H1 (cell line): ENCODE measurements at regions not wholly inside any gene's neighbourhood (a gene's known extent, or its start where the extent isn't known, plus 50 kb on each side); places are given as distances from the start of the nearest gene placed in this dataset.

Experiments
- CTCF ChIA-PET: fragments of 300-600 bp; sonication (Branson Sonifier 250); formaldehyde crosslinking; loops from one replicate; lab custom pipeline; 2021; ENCODE audit not compliant: partially characterized antibody; lab: Charles Lee
- POLR2A ChIA-PET: fragments of 300-600 bp; sonication (Branson Sonifier 250); formaldehyde crosslinking; loops from one replicate; lab custom pipeline; 2021; ENCODE audit warnings: inconsistent platforms; ENCODE audit not compliant: partially characterized antibody; lab: Charles Lee
- DNase-seq, 2 experiments: peaks; one replicate each; pipeline versions ENCODE4 v3.0.0 to v3.0.0-alpha.2; 2010 to 2022; ENCODE audit warnings: low spot score in 2 of 2, low read depth in 1 of 2, mixed read lengths in 1 of 2
- FAIRE-seq: peaks from 2 replicates; lab custom pipeline; 2011; peaks lifted over from hg19 to GRCh38; lab: Jason Lieb, UNC
- H2AFZ ChIP-seq: 2 replicates; pipeline ENCODE4 v1.8.1; 2012; ENCODE audit warnings: low read length, inconsistent platforms
- H2AK5ac ChIP-seq: 2 replicates; pipeline ENCODE4 v1.6.1; 2013; ENCODE audit warnings: low read depth, low read length
- H2BK120ac ChIP-seq: replicated peaks from 2 replicates; pipeline ENCODE3; 2013; ENCODE audit warnings: low read depth, low read length, inconsistent platforms
- H2BK12ac ChIP-seq: 2 replicates; pipeline ENCODE4 v1.6.1; 2013; ENCODE audit warnings: low read depth, low read length
- H2BK15ac ChIP-seq: 2 replicates; pipeline ENCODE4 v1.6.1; 2013; ENCODE audit warnings: low read length
- H2BK20ac ChIP-seq: 2 replicates; pipeline ENCODE4 v1.6.1; 2013; ENCODE audit warnings: low read length
- H2BK5ac ChIP-seq: 2 replicates; pipeline ENCODE4 v1.6.1; 2013; ENCODE audit warnings: low read depth, low read length
- H3K14ac ChIP-seq: 2 replicates; pipeline ENCODE4 v1.6.1; 2013; ENCODE audit warnings: inconsistent platforms; ENCODE audit not compliant: insufficient read length
- H3K18ac ChIP-seq: 2 replicates; pipeline ENCODE4 v1.6.1; 2013; ENCODE audit warnings: low read length; ENCODE audit errors: extremely low read depth
- H3K23ac ChIP-seq: 2 replicates; pipeline ENCODE4 v1.6.1; 2013; ENCODE audit warnings: inconsistent platforms; ENCODE audit not compliant: insufficient read length
- H3K23me2 ChIP-seq: 2 replicates; pipeline ENCODE4 v1.6.1; 2013; ENCODE audit warnings: low read depth, low read length
- H3K27ac ChIP-seq: 2 replicates; pipeline ENCODE4 v1.6.1; 2011; ENCODE audit warnings: low read depth, low read length, inconsistent platforms
- H3K27me3 ChIP-seq, 4 experiments: replicated peaks in 1 of 4; 1 replicate in 1 of 4; 2 replicates in 3 of 4; pipeline versions ENCODE4 v1.6.1 to v1.8.1; 2011 to 2013; ENCODE audit warnings: low read length in 3 of 4, mild to moderate bottlenecking in 3 of 4, inconsistent platforms in 2 of 4, mixed read lengths in 2 of 4, moderate library complexity in 1 of 4; ENCODE audit not compliant: control insufficient read depth in 3 of 4, insufficient read depth in 3 of 4; ENCODE audit errors: extremely low read depth in 1 of 4
- H3K36me3 ChIP-seq, 4 experiments: 2 replicates each; pipeline versions ENCODE4 v1.6.1 to v1.8.1; 2011 to 2013; ENCODE audit warnings: mild to moderate bottlenecking in 4 of 4, low read length in 3 of 4, moderate library complexity in 2 of 4, control low read depth in 1 of 4, inconsistent platforms in 1 of 4; ENCODE audit not compliant: insufficient read depth in 4 of 4, control insufficient read depth in 2 of 4
- H3K4ac ChIP-seq: replicated peaks from 2 replicates; pipeline ENCODE3; 2013; ENCODE audit warnings: low read length, low read depth, mixed read lengths, inconsistent platforms; ENCODE audit not compliant: insufficient read length
- H3K4me1 ChIP-seq, 4 experiments: replicated peaks in 1 of 4; 1 replicate in 1 of 4; 2 replicates in 3 of 4; pipeline versions ENCODE4 v1.6.1 to v1.8.1; 2011 to 2013; ENCODE audit warnings: low read length in 3 of 4, inconsistent platforms in 2 of 4, mixed read lengths in 1 of 4; ENCODE audit not compliant: insufficient read depth in 4 of 4, control insufficient read depth in 3 of 4
- H3K4me2 ChIP-seq, 2 experiments: 2 replicates each; pipeline versions ENCODE4 v1.6.1 to v1.8.1; 2011 to 2013; ENCODE audit warnings: low read depth in 2 of 2, low read length in 2 of 2, control low read depth in 1 of 2, inconsistent platforms in 1 of 2, mild to moderate bottlenecking in 1 of 2; ENCODE audit not compliant: insufficient read depth in 1 of 2
- H3K4me3 ChIP-seq, 4 experiments: fragments of 200-600, 300-600 bp in 1 of 4; sonication (generic), shearing (Covaris generic), sonication (Bioruptor Twin) in 1 of 4; 2 replicates each; pipeline versions ENCODE4 v1.5.1 to v1.8.1; 2011 to 2016; ENCODE audit warnings: low read length in 4 of 4, low read depth in 3 of 4, control low read depth in 2 of 4, inconsistent platforms in 2 of 4, mild to moderate bottlenecking in 2 of 4, mixed read lengths in 1 of 4, moderate library complexity in 1 of 4; ENCODE audit not compliant: insufficient read depth in 2 of 4; ENCODE audit errors: extremely low read depth in 1 of 4
- H3K56ac ChIP-seq: replicated peaks from 2 replicates; pipeline ENCODE3; 2013; ENCODE audit warnings: low read depth, mild to moderate bottlenecking, mixed read lengths, low read length, inconsistent platforms; ENCODE audit not compliant: insufficient read length
- H3K79me1 ChIP-seq: 2 replicates; pipeline ENCODE4 v1.6.1; 2013; ENCODE audit warnings: low read depth, low read length, control low read depth
- H3K79me2 ChIP-seq, 2 experiments: 2 replicates each; pipeline versions ENCODE4 v1.6.1 to v1.8.1; 2012 to 2013; ENCODE audit warnings: low read length in 2 of 2, mild to moderate bottlenecking in 2 of 2, inconsistent platforms in 1 of 2; ENCODE audit not compliant: insufficient read depth in 2 of 2, control insufficient read depth in 1 of 2
- H3K9ac ChIP-seq, 4 experiments: replicated peaks in 1 of 4; 1 replicate in 1 of 4; 2 replicates in 3 of 4; pipeline versions ENCODE4 v1.6.1 to v1.8.1; 2011 to 2013; ENCODE audit warnings: low read depth in 3 of 4, low read length in 3 of 4, control low read depth in 2 of 4, mild to moderate bottlenecking in 2 of 4, moderate library complexity in 2 of 4, inconsistent platforms in 1 of 4; ENCODE audit errors: extremely low read depth in 1 of 4
- H3K9me3 ChIP-seq, 2 experiments: 2 replicates each; pipeline versions ENCODE4 v1.6.1 to v1.8.1; 2012 to 2013; ENCODE audit warnings: mild to moderate bottlenecking in 2 of 2, moderate library complexity in 2 of 2, control low read depth in 1 of 2, inconsistent platforms in 1 of 2, low read depth in 1 of 2, low read length in 1 of 2, mixed read lengths in 1 of 2; ENCODE audit not compliant: insufficient read depth in 2 of 2
- H4K20me1 ChIP-seq, 2 experiments: replicated peaks in 1 of 2; 2 replicates each; pipeline versions ENCODE3 to v1.8.1; 2011 to 2013; ENCODE audit warnings: inconsistent platforms in 2 of 2, low read length in 2 of 2, mild to moderate bottlenecking in 1 of 2; ENCODE audit not compliant: insufficient read depth in 2 of 2, control insufficient read depth in 1 of 2
- H4K5ac ChIP-seq: 2 replicates; pipeline ENCODE4 v1.6.1; 2013; ENCODE audit warnings: low read length, low read depth, mixed read lengths, inconsistent platforms; ENCODE audit not compliant: insufficient read length
- H4K8ac ChIP-seq: 2 replicates; pipeline ENCODE4 v1.8.0; 2013; ENCODE audit warnings: mild to moderate bottlenecking, moderate library complexity, low read length, inconsistent platforms; ENCODE audit not compliant: insufficient read depth; ENCODE audit errors: extremely low read depth
- H4K91ac ChIP-seq: replicated peaks from 2 replicates; pipeline ENCODE3; 2013; ENCODE audit warnings: low read length, mixed read lengths, inconsistent platforms; ENCODE audit not compliant: insufficient read length
- BRCA1 ChIP-seq: IDR thresholded peaks from 2 replicates; pipeline ENCODE4 v1.6.1; 2012; ENCODE audit warnings: low read depth, low read length, improper control_type of control experiment
- CHD1 ChIP-seq: IDR thresholded peaks from 2 replicates; pipeline ENCODE4 v1.6.1; 2012; ENCODE audit warnings: low read depth, low read length, improper control_type of control experiment
- POLR2AphosphoS5 ChIP-seq: IDR thresholded peaks from 2 replicates; pipeline ENCODE4 v1.6.1; 2011; ENCODE audit warnings: low read depth, low read length
- YY1 ChIP-seq: IDR thresholded peaks from 2 replicates; pipeline ENCODE4 v1.6.1; 2011; ENCODE audit warnings: low read depth, mild to moderate bottlenecking, low read length
- WGBS, 2 experiments: shearing (Covaris generic) in 1 of 2; methylation state at CpG; one replicate each; pipeline versions ENCODE4 v1.1.6 to v1.1.7; 2013 to 2015; ENCODE audit warnings: low lambda C conversion rate in 2 of 2, mixed read lengths in 2 of 2, inconsistent platforms in 1 of 2, low coverage in 1 of 2, missing lambda C conversion rate in 1 of 2; ENCODE audit not compliant: insufficient replicate concordance in 2 of 2, insufficient coverage in 1 of 2, insufficient read length in 1 of 2; ENCODE audit errors: extremely low coverage in 1 of 2, missing lambda C conversion rate in 1 of 2; 5-methylcytosine and 5-hydroxymethylcytosine counted together

- no peaks in the 10 kb centered on the region for H3K79me2 ChIP-seq
- POLR2A ChIA-PET = no interaction called here
- no peaks in the 10 kb centered on the region for H4K20me1 ChIP-seq
- H3K9ac ChIP-seq = no peak overlapping the region
- H3K4ac ChIP-seq = no peak overlapping the region
- no peak overlapping the region for H2BK12ac ChIP-seq
- H3K9me3 ChIP-seq = no peaks in the 10 kb centered on the region
- H3K14ac ChIP-seq = no peak overlapping the region
- H3K23me2 ChIP-seq = no peaks in the 10 kb centered on the region
- H2BK5ac ChIP-seq = no peak overlapping the region
- no peak overlapping the region for H4K91ac ChIP-seq
- H4K5ac ChIP-seq = no peak overlapping the region
- H3K36me3 ChIP-seq = no peaks in the 10 kb centered on the region
- WGBS, 2 experiments = 94% methylated on average over 4 of the region's 4 CpGs; no CpG with 5 or more reads in 1 of the 2 experiments
- no peak overlapping the region for H3K56ac ChIP-seq
- CTCF ChIA-PET = no interaction called here
- TF ChIP-seq POLR2AphosphoS5 (no peak), CHD1 (no peak), YY1 (no peak), BRCA1 (no peak)
- no peaks in the 10 kb centered on the region for H3K79me1 ChIP-seq
- FAIRE-seq = no peak
- H3K4me2 ChIP-seq = no peak overlapping the region
- H3K27me3 ChIP-seq = no peaks in the 10 kb centered on the region
- no peak for DNase-seq
- no peak overlapping the region for H2AK5ac ChIP-seq
- no peak overlapping the region for H2BK120ac ChIP-seq
- no peak overlapping the region for H2BK15ac ChIP-seq
- no peak overlapping the region for H4K8ac ChIP-seq
- H3K23ac ChIP-seq = no peak overlapping the region
- no peak overlapping the region for H2BK20ac ChIP-seq
- H3K4me3 ChIP-seq = no peak overlapping the region
- H2AFZ ChIP-seq = no peak overlapping the region
- peaks cover 0 to 11% (median 0%) of the 10 kb centered on the region in 4 experiments; a peak in 2 of 7 replicates for H3K4me1 ChIP-seq
- no peak overlapping the region for H3K27ac ChIP-seq
- H3K18ac ChIP-seq = no peak overlapping the region
Observed at GRCh38 chrX:148422526-148422925, 77.9 kb upstream of the AFF2 start.
